Upper lobe of left lung (tissue), 6 donors: ENCODE measurements at regions not wholly inside any gene's neighbourhood (a gene's known extent, or its start where the extent isn't known, plus 50 kb on each side); places are given as distances from the start of the nearest gene placed in this dataset.

ENCODE experiments used
- ATAC-seq, 2 donors: fragments of 200-7000 bp; cut with Tn5 transposase; one replicate each; pipeline ENCODE4 v1.9.1; 2022; ENCODE audit warnings: mild to moderate bottlenecking in 2 of 2, moderate library complexity in 2 of 2; ENCODE audit not compliant: low FRiP score in 2 of 2
- DNase-seq, 2 donors: peaks; one replicate each; pipeline ENCODE4 v3.0.0-alpha.2; 2019 to 2020
- H3K27ac ChIP-seq, 4 donors: fragments of 200-600 bp; sonication (generic); one replicate each; pipeline ENCODE4 v1.5.1; 2016 to 2019
- H3K27me3 ChIP-seq, 4 donors: fragments of 200-600 bp; sonication (generic); one replicate each; pipeline ENCODE4 v1.5.1; 2017 to 2019
- H3K36me3 ChIP-seq, 4 donors: fragments of 200-600 bp; sonication (generic); one replicate each; pipeline ENCODE4 v1.5.1; 2016 to 2019
- H3K4me1 ChIP-seq, 4 donors: fragments of 200-600 bp; sonication (generic); one replicate each; pipeline ENCODE4 v1.5.1; 2018 to 2019
- H3K4me3 ChIP-seq, 4 donors: fragments of 200-600 bp; sonication (generic); one replicate each; pipeline ENCODE4 v1.5.1; 2017 to 2019; ENCODE audit warnings: mild to moderate bottlenecking in 2 of 4, moderate library complexity in 1 of 4
- H3K9me3 ChIP-seq, 4 donors: fragments of 200-600 bp; sonication (generic); one replicate each; pipeline ENCODE4 v1.5.1; 2018 to 2019
- CTCF ChIP-seq, 6 experiments: fragments of 450-650 bp in 4 of 6; fragments of 200-600 bp in 2 of 6; sonication (generic) in 2 of 6; IDR thresholded peaks; one replicate each; pipeline ENCODE4 v1.5.1; 2016 to 2019; ENCODE audit warnings: antibody characterized with exemption in 6 of 6
- EP300 ChIP-seq, 4 donors: sonication (generic); formaldehyde crosslinking; IDR thresholded peaks; one replicate each; pipeline ENCODE4 v1.5.1; 2017; ENCODE audit warnings: antibody characterized with exemption in 4 of 4, control low read depth in 2 of 4
- POLR2A ChIP-seq, 4 donors: fragments of 450-650 bp; IDR thresholded peaks; one replicate each; pipeline ENCODE4 v1.5.1; 2016 to 2017; ENCODE audit warnings: antibody characterized with exemption in 4 of 4, mild to moderate bottlenecking in 2 of 4
- POLR2AphosphoS5 ChIP-seq, 2 donors: sonication (generic); formaldehyde crosslinking; IDR thresholded peaks; one replicate each; pipeline ENCODE4 v1.5.1; 2017; ENCODE audit warnings: antibody characterized with exemption in 2 of 2
- WGBS, 2 donors: methylation state at CpG; one replicate each; pipeline ENCODE4 v1.1.5; 2017 to 2018; 5-methylcytosine and 5-hydroxymethylcytosine counted together
- donor health status: DM: no; HTN: no; CAD: no; lungs with moderate emphysema.
- donor health status: DM: no; HTN: yes; CAD: no; lungs with severe emphysema.

GRCh38 chr2:215705771-215706361 lies 270.0 kb upstream of the FN1 start:
- DNase-seq: no peak

GRCh38 chr2:215705281-215705680 lies 269.4 kb upstream of the FN1 start:
- no peak overlapping the region for H3K4me3 ChIP-seq
- H3K27ac ChIP-seq: no peak overlapping the region
- H3K27me3 ChIP-seq: no peaks in the 10 kb centered on the region
- DNase-seq (no peak), ATAC-seq (no peak)
- H3K9me3 ChIP-seq: no peaks in the 10 kb centered on the region
- TF ChIP-seq EP300 (IDR thresholded peaks at IDR 0.05): no peak
- no peak for TF ChIP-seq CTCF (IDR thresholded peaks at IDR 0.05)
- no peak for TF ChIP-seq POLR2AphosphoS5 (IDR thresholded peaks at IDR 0.05)
- TF ChIP-seq POLR2A (IDR thresholded peaks at IDR 0.05): no peak
- WGBS, 2 donors: 92 to 93% methylated on average over 2 of the region's 2 CpGs
- peaks cover 0 to 14% (median 2%) of the 10 kb centered on the region in 4 donors for H3K4me1 ChIP-seq
- no peaks in the 10 kb centered on the region for H3K36me3 ChIP-seq

More at GRCh38 chr2:215705771-215706361, 270.0 kb upstream of the FN1 start:
- H3K36me3 ChIP-seq: no peaks in the 10 kb centered on the region
- peaks cover 0 to 12% (median 3%) of the 10 kb centered on the region in 4 donors for H3K4me1 ChIP-seq
- no peaks in the 10 kb centered on the region for H3K27me3 ChIP-seq
- no peak overlapping the region for H3K27ac ChIP-seq
- no peak overlapping the region for H3K4me3 ChIP-seq
- no peak for ATAC-seq
- H3K9me3 ChIP-seq: no peaks in the 10 kb centered on the region
- TF ChIP-seq CTCF (IDR thresholded peaks at IDR 0.05) (no peak), POLR2AphosphoS5 (IDR thresholded peaks at IDR 0.05) (no peak), EP300 (IDR thresholded peaks at IDR 0.05) (no peak), POLR2A (IDR thresholded peaks at IDR 0.05) (no peak)
- 41 to 54% methylated on average over 2 of the region's 2 CpGs for WGBS, 2 donors

DNA sequence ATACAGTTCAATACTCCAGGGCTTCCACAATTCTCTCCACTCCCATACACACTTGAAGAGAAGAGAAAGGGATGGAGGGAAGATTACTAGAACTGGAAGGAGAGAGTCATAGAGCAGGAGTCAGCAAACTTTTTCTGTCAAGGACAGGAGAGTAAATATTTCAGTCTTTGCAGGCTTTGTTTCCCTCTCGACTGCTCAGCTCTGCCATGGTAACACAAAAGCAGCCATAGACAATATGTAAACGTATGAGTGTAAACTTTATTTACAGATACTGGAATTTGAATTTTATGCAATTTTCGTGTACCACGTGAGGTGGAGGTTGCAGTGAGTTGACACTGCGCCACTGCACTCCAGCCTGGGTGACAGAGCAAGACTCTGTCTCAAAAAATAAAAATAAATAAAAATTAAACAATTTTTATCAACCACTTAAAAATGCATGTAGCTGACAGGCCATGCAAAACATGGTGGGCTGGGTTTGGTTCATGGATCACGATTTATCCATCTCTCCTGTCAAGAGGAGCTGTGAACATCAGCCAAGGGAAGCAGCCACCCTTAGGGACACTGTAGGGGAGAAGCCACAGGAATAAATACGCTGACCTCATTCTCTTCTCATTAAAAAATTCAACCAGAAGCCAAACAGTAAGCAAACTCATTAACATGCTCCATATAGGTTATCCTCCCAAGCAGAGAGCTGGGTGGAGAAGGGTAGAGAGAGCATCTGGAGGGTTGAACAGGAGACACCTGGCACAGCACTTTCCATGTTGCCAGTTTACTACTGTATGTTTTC lies 266.4 kb upstream of the FN1 start:
- 70 to 75% methylated on average over 7 of the region's 7 CpGs for WGBS, 2 donors
- DNase-seq (no peak), ATAC-seq (no peak)
- Histone ChIP-seq H3K9me3 (no peaks in the 10 kb centered on the region), H3K4me3 (no peak overlapping the region), H3K4me1 (peaks cover 0 to 16% (median 4%) of the 10 kb centered on the region in 4 donors), H3K27me3 (no peaks in the 10 kb centered on the region), H3K27ac (no peak overlapping the region), H3K36me3 (no peaks in the 10 kb centered on the region)
- TF ChIP-seq POLR2A (IDR thresholded peaks at IDR 0.05) (no peak), POLR2AphosphoS5 (IDR thresholded peaks at IDR 0.05) (no peak), CTCF (IDR thresholded peaks at IDR 0.05) (no peak), EP300 (IDR thresholded peaks at IDR 0.05) (no peak)

GRCh38 chr2:215699700-215700538 lies 264.1 kb upstream of the FN1 start:
- ATAC-seq (no peak), DNase-seq (no peak)
- WGBS, 2 donors: 66 to 79% methylated on average over 2 of the region's 2 CpGs
- Histone ChIP-seq H3K4me1 (peaks cover 0 to 7% (median 2%) of the 10 kb centered on the region in 4 donors), H3K27ac (peak overlapping the region in 1 of 4 donors; percentile 41), H3K4me3 (no peak overlapping the region), H3K36me3 (no peaks in the 10 kb centered on the region), H3K27me3 (no peaks in the 10 kb centered on the region), H3K9me3 (no peaks in the 10 kb centered on the region)
- TF ChIP-seq POLR2A (IDR thresholded peaks at IDR 0.05) (no peak), POLR2AphosphoS5 (IDR thresholded peaks at IDR 0.05) (no peak), EP300 (IDR thresholded peaks at IDR 0.05) (no peak)

GRCh38 chr2:215699018-215699417 lies 263.1 kb upstream of the FN1 start:
- H3K36me3 ChIP-seq: no peaks in the 10 kb centered on the region
- no peaks in the 10 kb centered on the region for H3K9me3 ChIP-seq
- TF ChIP-seq CTCF (IDR thresholded peaks at IDR 0.05) (no peak), POLR2AphosphoS5 (IDR thresholded peaks at IDR 0.05) (no peak), EP300 (IDR thresholded peaks at IDR 0.05) (no peak), POLR2A (IDR thresholded peaks at IDR 0.05) (no peak)
- no peak overlapping the region for H3K4me3 ChIP-seq
- no peaks in the 10 kb centered on the region for H3K27me3 ChIP-seq
- 81 to 88% methylated on average over 2 of the region's 2 CpGs for WGBS, 2 donors
- DNase-seq (no peak), ATAC-seq (no peak)
- H3K4me1 ChIP-seq: peaks cover 0 to 7% (median 3%) of the 10 kb centered on the region in 4 donors
- H3K27ac ChIP-seq: peak overlapping the region in 1 of 4 donors; percentile 8
